IMR-90 (cell line): ENCODE measurements at regions not wholly inside any gene's neighbourhood (a gene's known extent, or its start where the extent isn't known, plus 50 kb on each side); places are given as distances from the start of the nearest gene placed in this dataset.

Source experiments
- ATAC-seq: fragments of 200-7000 bp; cut with Tn5 transposase; 2 replicates; pipeline ENCODE4 v1.9.1; 2020; ENCODE audit warnings: low read depth, mild to moderate bottlenecking, moderate library complexity
- BruUV-seq: library from RNA; stranded (reverse); fragments of 400-500 nt; replicated peaks from 2 replicates; lab custom pipeline; 2021; lab: Mats Ljungman, UMichigan
- CTCF ChIA-PET: fragments of 300-600 bp; formaldehyde crosslinking; extraction: SDS; loops from one replicate; lab custom pipeline; 2021; ENCODE audit warnings: antibody characterized with exemption; lab: Yijun Ruan, JAX
- POLR2A ChIA-PET: fragments of 300-600 bp; sonication (Branson Sonifier 250); formaldehyde crosslinking; loops from one replicate; lab custom pipeline; 2022; ENCODE audit warnings: antibody characterized with exemption; ENCODE audit not compliant: unreplicated experiment; lab: Charles Lee
- DNase-seq: peaks from one replicate; pipeline ENCODE4 v3.0.0; 2013
- H2AFZ ChIP-seq: replicated peaks from 2 replicates; pipeline ENCODE3; 2013; ENCODE audit warnings: low read length, mild to moderate bottlenecking; ENCODE audit not compliant: poor library complexity
- H2AK5ac ChIP-seq: 2 replicates; pipeline ENCODE4 v1.6.1; 2013; ENCODE audit warnings: low read depth, low read length, inconsistent platforms
- H2AK9ac ChIP-seq: replicated peaks from 2 replicates; pipeline ENCODE3; 2013; ENCODE audit warnings: mild to moderate bottlenecking, low read depth, low read length, moderate library complexity; ENCODE audit not compliant: poor library complexity
- H2BK120ac ChIP-seq: 2 replicates; pipeline ENCODE4 v1.6.1; 2013; ENCODE audit warnings: low read depth, low read length, inconsistent platforms
- H2BK15ac ChIP-seq: 3 replicates; pipeline ENCODE4 v1.6.1; 2013; ENCODE audit warnings: low read depth, low read length, inconsistent platforms
- H2BK20ac ChIP-seq: 2 replicates; pipeline ENCODE4 v1.6.1; 2013; ENCODE audit warnings: low read depth, mild to moderate bottlenecking, inconsistent platforms, low read length, moderate library complexity
- H2BK5ac ChIP-seq: 2 replicates; pipeline ENCODE4 v1.6.1; 2013; ENCODE audit warnings: mild to moderate bottlenecking, low read depth, low read length, inconsistent platforms; ENCODE audit not compliant: poor library complexity, severe bottlenecking
- H3K14ac ChIP-seq: replicated peaks from 2 replicates; pipeline ENCODE4 v1.6.1; 2013; ENCODE audit warnings: low read depth, low read length, inconsistent platforms
- H3K18ac ChIP-seq: 2 replicates; pipeline ENCODE4 v1.6.1; 2013; ENCODE audit warnings: low read depth, low read length, control low read depth
- H3K23ac ChIP-seq: 2 replicates; pipeline ENCODE4 v1.6.1; 2013; ENCODE audit warnings: low read depth, low read length, inconsistent platforms
- H3K27ac ChIP-seq: 2 replicates; pipeline ENCODE4 v1.5.1; 2013; ENCODE audit warnings: mild to moderate bottlenecking, control low read depth, low read length; ENCODE audit not compliant: insufficient read depth
- H3K27me3 ChIP-seq: 2 replicates; pipeline ENCODE4 v1.6.1; 2013; ENCODE audit warnings: low read length; ENCODE audit not compliant: control insufficient read depth, insufficient read depth
- H3K36me3 ChIP-seq: 2 replicates; pipeline ENCODE4 v1.6.1; 2013; ENCODE audit warnings: low read length, mixed read lengths; ENCODE audit not compliant: control insufficient read depth, insufficient read depth
- H3K4ac ChIP-seq: 2 replicates; pipeline ENCODE4 v1.6.1; 2013; ENCODE audit warnings: low read depth, low read length, inconsistent platforms
- H3K4me1 ChIP-seq: 2 replicates; pipeline ENCODE4 v1.6.1; 2013; ENCODE audit warnings: low read length, mixed read lengths; ENCODE audit not compliant: control insufficient read depth, insufficient read depth
- H3K4me2 ChIP-seq: 2 replicates; pipeline ENCODE4 v1.6.1; 2013; ENCODE audit warnings: low read depth, mild to moderate bottlenecking, control low read depth, low read length, moderate library complexity
- H3K4me3 ChIP-seq: 2 replicates; pipeline ENCODE4 v1.5.1; 2013; ENCODE audit warnings: low read depth, mild to moderate bottlenecking, control low read depth, low read length, moderate library complexity; ENCODE audit not compliant: insufficient read depth
- H3K56ac ChIP-seq: 2 replicates; pipeline ENCODE4 v1.6.1; 2013; ENCODE audit warnings: low read length, inconsistent platforms; ENCODE audit not compliant: insufficient read depth; ENCODE audit errors: extremely low read depth
- H3K79me1 ChIP-seq, 2 experiments: 2 replicates each; pipeline ENCODE4 v1.6.1; 2013; ENCODE audit warnings: low read length in 2 of 2, inconsistent platforms in 1 of 2, low read depth in 1 of 2
- H3K9ac ChIP-seq: 2 replicates; pipeline ENCODE4 v1.6.1; 2013; ENCODE audit warnings: low read depth, low read length, control low read depth
- H3K9me1 ChIP-seq: 2 replicates; pipeline ENCODE4 v1.6.1; 2013; ENCODE audit warnings: low read length, inconsistent platforms; ENCODE audit not compliant: insufficient read depth
- H3K9me3 ChIP-seq: 2 replicates; pipeline ENCODE4 v1.6.1; 2013; ENCODE audit warnings: low read length; ENCODE audit not compliant: control insufficient read depth, insufficient read depth
- H4K20me1 ChIP-seq: 2 replicates; pipeline ENCODE4 v1.6.1; 2013; ENCODE audit warnings: low read length, inconsistent platforms; ENCODE audit not compliant: insufficient read depth
- H4K5ac ChIP-seq: 2 replicates; pipeline ENCODE4 v1.6.1; 2013; ENCODE audit warnings: mild to moderate bottlenecking, low read depth, low read length, control low read depth
- H4K8ac ChIP-seq, 2 experiments: 2 replicates each; pipeline ENCODE4 v1.6.1; 2013; ENCODE audit warnings: low read depth in 2 of 2, low read length in 2 of 2, control low read depth in 1 of 2, inconsistent platforms in 1 of 2
- H4K91ac ChIP-seq: 2 replicates; pipeline ENCODE4 v1.6.1; 2013; ENCODE audit warnings: low read depth, low read length, inconsistent platforms; ENCODE audit not compliant: insufficient read depth
- BHLHE40 ChIP-seq: fragments of 150-350 bp; IDR thresholded peaks from 2 replicates; pipeline ENCODE4 v1.6.1; 2016; ENCODE audit warnings: mild to moderate bottlenecking, low read depth, low read length
- CHD1 ChIP-seq: IDR thresholded peaks from 2 replicates; pipeline ENCODE4 v1.6.1; 2012; ENCODE audit warnings: low read depth, low read length, improper control_type of control experiment
- CTCF ChIP-seq: conservative IDR thresholded peaks from 2 replicates; pipeline ENCODE4 v1.5.1; 2012; ENCODE audit warnings: mild to moderate bottlenecking, low read depth, low read length, improper control_type of control experiment
- ELK1 ChIP-seq: fragments of 150-350 bp; IDR thresholded peaks from 2 replicates; pipeline ENCODE4 v1.6.1; 2016; ENCODE audit warnings: low read depth, mild to moderate bottlenecking, low read length, moderate library complexity, borderline replicate concordance
- FOS ChIP-seq: fragments of 150-350 bp; IDR thresholded peaks from 2 replicates; pipeline ENCODE4 v1.6.1; 2016; ENCODE audit warnings: low read depth, low read length
- MAFK ChIP-seq: IDR thresholded peaks from 2 replicates; pipeline ENCODE4 v1.6.1; 2012; ENCODE audit warnings: low read depth, low read length, improper control_type of control experiment
- MXI1 ChIP-seq: IDR thresholded peaks from 2 replicates; pipeline ENCODE4 v1.6.1; 2012; ENCODE audit warnings: low read depth, mild to moderate bottlenecking, low read length, moderate library complexity, borderline replicate concordance
- NFE2L2 ChIP-seq: fragments of 150-350 bp; IDR thresholded peaks from 2 replicates; pipeline ENCODE4 v1.6.1; 2016; ENCODE audit warnings: low read depth, mild to moderate bottlenecking, low read length
- RAD21 ChIP-seq: IDR thresholded peaks from 2 replicates; pipeline ENCODE4 v1.6.1; 2012; ENCODE audit warnings: low read length, improper control_type of control experiment
- RFX5 ChIP-seq: IDR thresholded peaks from 2 replicates; pipeline ENCODE4 v1.8.0; 2012; ENCODE audit warnings: low read depth, mild to moderate bottlenecking, low read length, moderate library complexity
- SMC3 ChIP-seq: fragments of 150-350 bp; IDR thresholded peaks from 2 replicates; pipeline ENCODE4 v1.6.1; 2016; ENCODE audit warnings: low read depth, mild to moderate bottlenecking, antibody characterized with exemption, low read length, moderate library complexity
- USF2 ChIP-seq: fragments of 150-350 bp; IDR thresholded peaks from 2 replicates; pipeline ENCODE4 v1.6.1; 2017; ENCODE audit warnings: mild to moderate bottlenecking, antibody characterized with exemption, low read length, low read depth
- WGBS, 2 experiments: methylation state at CpG; one replicate each; pipeline versions ENCODE4 v1.1.5 to v1.1.7; 2013; ENCODE audit warnings: missing lambda C conversion rate in 2 of 2; ENCODE audit not compliant: insufficient read length in 1 of 2; ENCODE audit errors: extremely low coverage in 2 of 2; 5-methylcytosine and 5-hydroxymethylcytosine counted together
- dilution Hi-C: fragments of 300-500 bp; cut with HindIII; formaldehyde crosslinking; loops from one replicate; pipeline ENCODE4 v1.14.3; 2018; ENCODE audit warnings: low sequenced_read_pairs; ENCODE audit not compliant: unreplicated experiment
- in situ Hi-C: fragments of 300-500 bp; cut with MboI; formaldehyde crosslinking; loops from 3 replicates; pipeline ENCODE4 v1.14.3; 2019; ENCODE audit warnings: low sequenced_read_pairs, inconsistent platforms, mixed read lengths
- intact Hi-C: fragments of 100-400 bp; cut with micrococcal nuclease; formaldehyde crosslinking; loops from 2 replicates; pipeline ENCODE4 v1.10.0; 2022

GRCh38 chr22:19598054-19598855 is 74.0 kb upstream of the CLDN5 start:
- WGBS, 2 experiments, result 28% methylated on average over 6 of the region's 10 CpGs; no CpG with 5 or more reads in 1 of the 2 experiments
- TF ChIP-seq CTCF (no peak), RAD21 (no peak), MAFK (no peak), SMC3 (no peak), CHD1 (no peak), RFX5 (no peak), MXI1 (no peak), BHLHE40 (no peak), FOS (no peak), ELK1 (no peak), USF2 (no peak), NFE2L2 (no peak)
- no peak overlapping the region for H4K91ac ChIP-seq

More at GRCh38 chr22:19598054-19598855, 74.0 kb upstream of the CLDN5 start:
- Histone ChIP-seq H2BK5ac (no peak overlapping the region), H2AK5ac (no peak overlapping the region), H3K4me3 (no peak overlapping the region), H2BK15ac (no peak overlapping the region), H3K14ac (no peak overlapping the region), H2AK9ac (no peak overlapping the region), H3K4me1 (no peaks in the 10 kb centered on the region; the same call in 1 of the 2 replicates), H3K4me2 (no peak overlapping the region), H3K27ac (no peak overlapping the region), H3K27me3 (peaks cover 9% of the 10 kb centered on the region), H2AFZ (peak overlapping the region; percentile 14), H3K4ac (no peak overlapping the region), H2BK120ac (no peak overlapping the region), H4K20me1 (no peaks in the 10 kb centered on the region), H3K9ac (no peak overlapping the region), H3K36me3 (no peaks in the 10 kb centered on the region), H2BK20ac (no peak overlapping the region), H4K8ac (no peak overlapping the region), H3K56ac (no peak overlapping the region), H3K79me1 (no peaks in the 10 kb centered on the region), H3K23ac (no peak overlapping the region), H3K9me1 (no peaks in the 10 kb centered on the region), H3K18ac (no peak overlapping the region), H4K5ac (no peak overlapping the region), H3K9me3 (no peaks in the 10 kb centered on the region)
- DNase-seq (no peak), ATAC-seq (no peak)
- BruUV-seq, result no TSS peak
- POLR2A ChIA-PET, result no interaction called here
- in situ Hi-C loops, result no loop called here
- dilution Hi-C loops, result no loop called here
- CTCF ChIA-PET, result no interaction called here
- intact Hi-C loops, result no loop called here
